ENCODE measurements at regions not wholly inside any gene's neighbourhood (a gene's known extent, or its start where the extent isn't known, plus 50 kb on each side); places are given as distances from the start of the nearest gene placed in this dataset.

DNA sequence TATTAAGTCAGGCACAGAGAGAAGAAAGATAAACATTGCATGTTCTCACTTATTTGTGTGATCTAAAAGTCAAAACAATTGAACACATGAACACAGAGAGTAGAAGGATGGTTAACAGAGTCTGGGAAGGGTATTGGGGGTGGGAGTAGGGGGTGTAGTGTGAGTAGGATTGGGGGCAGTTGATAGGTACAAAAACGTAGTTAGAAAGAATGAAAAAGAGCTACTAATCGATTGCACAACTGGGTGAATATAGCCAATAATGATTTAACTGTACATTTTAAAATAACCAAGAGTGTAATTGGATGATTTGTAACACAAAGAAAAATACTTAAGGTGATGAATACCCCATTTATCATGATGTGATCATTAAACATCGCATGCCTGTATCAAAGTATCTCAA lies 333.3 kb downstream of the HAO1 start:
- TF ChIP-seq CTCF (IDR thresholded peaks at IDR 0.05; ENCODE audit: low read length) (no peak), EZH2 (optimal IDR thresholded peaks at IDR 0.05; ENCODE audit: low read depth, low read length) (no peak)
